ENCODE measurements at regions not wholly inside any gene's neighbourhood (a gene's known extent, or its start where the extent isn't known, plus 50 kb on each side); places are given as distances from the start of the nearest gene placed in this dataset.

- TF ChIP-seq ISL1 (CRISPR knock-in tag; IDR thresholded peaks at IDR 0.05) (no peak), POU6F1 (CRISPR knock-in tag; IDR thresholded peaks at IDR 0.05; ENCODE audit: borderline replicate concordance, low read depth) (no peak), PATZ1 (CRISPR knock-in tag; IDR thresholded peaks at IDR 0.05; ENCODE audit: borderline replicate concordance) (no peak), ZFP30 (CRISPR knock-in tag; IDR thresholded peaks at IDR 0.05) (no peak), CREB5 (CRISPR knock-in tag; IDR thresholded peaks at IDR 0.05; ENCODE audit: low read depth) (no peak), ZNF8 (CRISPR knock-in tag; IDR thresholded peaks at IDR 0.05) (no peak), TSHZ2 (CRISPR knock-in tag; IDR thresholded peaks at IDR 0.05) (no peak), OSR1 (CRISPR knock-in tag; IDR thresholded peaks at IDR 0.05) (no peak), ESRRG (CRISPR knock-in tag; IDR thresholded peaks at IDR 0.05) (no peak), RARB (CRISPR knock-in tag; IDR thresholded peaks at IDR 0.05) (no peak), ZNF70 (CRISPR knock-in tag; IDR thresholded peaks at IDR 0.05) (no peak), PPARA (CRISPR knock-in tag; IDR thresholded peaks at IDR 0.05; ENCODE audit: borderline replicate concordance) (no peak), SNAI2 (CRISPR knock-in tag; IDR thresholded peaks at IDR 0.05) (no peak)
These were observed 128.2 kb upstream of the MYO10 start for GRCh38 chr5:17064241-17064640.
